NCI-H128 (cell line): ENCODE measurements at regions not wholly inside any gene's neighbourhood (a gene's known extent, or its start where the extent isn't known, plus 50 kb on each side); places are given as distances from the start of the nearest gene placed in this dataset.

Source experiments
- DNase-seq: peaks from one replicate; lab custom pipeline; 2025; ENCODE audit not compliant: unreplicated experiment; lab: John Stamatoyannopoulos, UW

GRCh38 chr4:74640111-74640903 is 154.0 kb downstream of the BTC start:
- DNase-seq: no peak

DNA sequence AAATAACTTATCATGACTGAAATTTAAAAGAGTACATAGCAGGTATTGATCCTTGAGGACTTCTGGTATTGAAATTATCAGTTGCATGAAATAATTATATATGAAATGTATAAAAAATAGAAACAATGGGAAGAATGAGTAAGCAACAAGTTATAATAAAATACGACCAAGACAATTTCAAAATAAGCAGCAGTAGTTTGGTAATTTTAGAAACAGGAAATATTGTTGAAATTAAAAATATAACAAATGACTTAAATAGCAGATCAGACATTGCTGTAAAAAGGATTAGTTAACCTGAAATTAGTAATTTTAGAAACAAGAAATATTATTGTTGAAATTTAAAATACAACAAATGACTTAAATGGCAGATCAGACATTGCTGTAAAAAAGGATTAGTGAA is 152.3 kb downstream of the BTC start:
- no peak for DNase-seq

DNA sequence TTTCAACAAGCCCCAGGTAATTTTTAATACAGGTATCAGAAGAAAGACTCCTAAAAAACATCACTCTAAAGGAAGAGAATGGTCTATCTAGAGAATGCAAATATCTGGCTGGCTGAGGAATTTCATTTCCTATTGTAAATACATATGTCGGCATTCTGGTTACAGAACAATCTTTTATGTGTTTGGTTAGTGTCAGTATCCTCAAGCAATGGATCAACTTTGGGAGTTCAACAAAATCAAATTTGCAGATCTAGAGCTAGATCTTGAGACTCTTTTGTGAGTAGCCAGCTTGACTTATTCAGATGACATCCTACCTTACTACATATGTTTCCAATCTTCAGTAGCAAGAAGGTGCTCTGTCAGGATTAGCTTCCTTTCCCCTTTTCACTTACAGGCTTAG is 145.1 kb downstream of the BTC start:
- no peak for DNase-seq

- no peak for DNase-seq
Measured at GRCh38 chr4:74651198-74651597, 143.1 kb downstream of the BTC start.

DNA sequence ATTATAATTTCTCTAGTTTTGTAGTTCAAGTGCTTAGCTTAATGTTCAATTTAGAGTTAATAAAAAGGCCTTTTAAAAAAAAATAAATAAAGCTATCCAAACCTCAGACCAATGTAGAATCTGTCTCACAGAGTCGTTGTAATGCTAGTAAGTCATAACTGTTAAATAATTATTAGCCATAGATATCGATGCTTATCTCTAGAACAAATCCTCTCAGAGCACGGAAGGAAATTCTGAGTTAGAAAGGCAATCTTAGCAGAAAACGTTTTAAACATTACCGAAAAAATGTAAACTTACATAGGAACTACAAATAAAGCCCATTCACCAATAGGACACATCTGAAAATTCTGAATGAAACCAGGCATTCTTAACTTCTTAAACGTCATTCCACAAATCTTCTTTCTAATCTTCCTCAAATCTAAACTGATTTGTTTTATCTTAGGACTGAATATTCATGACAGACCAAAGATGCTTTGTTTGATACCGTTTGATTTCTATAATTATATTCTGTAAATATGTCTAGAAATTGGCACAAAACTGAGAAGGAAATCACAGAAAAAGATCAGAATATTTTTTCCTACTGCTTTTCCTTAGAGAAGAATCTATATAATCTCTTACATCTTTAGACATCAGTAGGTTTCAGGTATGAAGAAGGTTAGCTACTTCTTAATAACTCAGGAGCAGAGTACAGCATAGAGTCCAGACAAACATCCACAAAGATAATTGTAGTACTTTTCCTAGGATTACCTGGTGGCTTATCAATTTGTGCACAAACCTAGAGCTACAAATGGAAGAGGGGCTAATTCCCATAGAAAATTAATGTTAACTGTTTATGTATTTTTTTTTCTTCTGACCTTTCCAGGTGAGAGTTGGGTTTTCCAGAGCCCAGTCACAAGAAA is 140.7 kb downstream of the BTC start:
- DNase-seq: no peak

- no peak for DNase-seq
Measured at GRCh38 chr4:74654230-74654681, 140.1 kb downstream of the BTC start.

DNA sequence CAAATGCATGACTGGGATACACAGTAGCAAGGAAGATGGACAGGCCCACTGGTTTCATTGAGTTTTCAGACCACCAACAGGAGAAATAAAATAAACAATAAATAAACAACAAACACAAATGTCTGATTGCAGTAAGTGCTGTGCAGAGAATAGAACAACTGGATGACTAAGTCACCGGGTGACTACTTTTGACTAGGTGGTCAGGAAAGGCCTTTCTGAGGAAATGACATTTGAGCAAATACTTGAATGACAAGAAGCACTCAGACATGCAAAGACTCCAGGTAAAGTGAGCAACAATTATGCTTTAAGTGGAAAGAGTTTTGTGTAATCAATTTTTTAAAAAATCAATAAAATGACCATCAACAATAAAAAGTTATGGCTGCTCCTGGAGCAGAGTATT is 137.7 kb downstream of the BTC start:
- no peak for DNase-seq

- DNase-seq: no peak
Measured at GRCh38 chr4:74658116-74658515, 136.2 kb downstream of the BTC start.

- DNase-seq: no peak
Measured at GRCh38 chr4:74659576-74660411, 134.5 kb downstream of the BTC start.

GRCh38 chr4:74660866-74661265 is 133.5 kb downstream of the BTC start:
- no peak for DNase-seq

GRCh38 chr4:74661427-74662201 is 132.7 kb downstream of the BTC start:
- DNase-seq: no peak

DNA sequence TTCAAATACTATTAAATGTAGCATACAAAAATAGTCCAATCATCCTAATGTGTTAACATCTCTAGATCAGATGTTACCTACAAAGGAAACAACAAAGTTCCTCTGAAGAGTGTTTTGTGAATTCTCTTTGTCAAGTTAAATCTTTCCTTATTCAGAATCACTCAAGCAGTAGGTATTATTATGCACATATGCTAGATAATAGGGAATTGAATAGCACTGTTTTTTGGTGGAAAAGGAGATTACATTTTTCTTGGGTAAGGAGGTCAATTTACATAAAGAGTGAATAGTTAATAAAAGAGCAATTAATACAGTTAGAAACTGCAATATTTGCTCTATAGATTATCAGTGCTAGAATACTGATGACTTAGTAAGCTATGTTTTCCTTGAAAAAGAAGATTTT is 130.7 kb downstream of the BTC start:
- DNase-seq: no peak

DNA sequence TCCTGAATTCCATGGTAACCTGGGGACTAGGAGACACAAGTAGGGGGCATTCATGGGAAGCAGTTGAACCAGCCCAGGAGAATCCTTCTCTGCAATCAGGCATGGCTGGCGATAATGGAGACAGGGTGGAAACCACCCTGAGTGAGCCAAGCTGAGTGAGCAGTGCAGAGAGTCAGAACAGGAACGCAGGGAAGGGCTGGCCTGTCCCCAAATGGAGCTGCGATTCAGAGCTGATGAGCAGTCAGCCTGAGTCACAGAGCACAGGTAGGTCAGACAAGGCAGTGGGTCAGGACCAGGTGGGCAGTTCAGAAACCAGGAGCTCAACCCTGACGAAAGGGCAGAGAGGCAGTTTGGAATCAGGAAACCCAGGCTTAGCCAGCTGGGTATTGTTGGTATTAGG is 129.0 kb downstream of the BTC start:
- DNase-seq: no peak

DNA sequence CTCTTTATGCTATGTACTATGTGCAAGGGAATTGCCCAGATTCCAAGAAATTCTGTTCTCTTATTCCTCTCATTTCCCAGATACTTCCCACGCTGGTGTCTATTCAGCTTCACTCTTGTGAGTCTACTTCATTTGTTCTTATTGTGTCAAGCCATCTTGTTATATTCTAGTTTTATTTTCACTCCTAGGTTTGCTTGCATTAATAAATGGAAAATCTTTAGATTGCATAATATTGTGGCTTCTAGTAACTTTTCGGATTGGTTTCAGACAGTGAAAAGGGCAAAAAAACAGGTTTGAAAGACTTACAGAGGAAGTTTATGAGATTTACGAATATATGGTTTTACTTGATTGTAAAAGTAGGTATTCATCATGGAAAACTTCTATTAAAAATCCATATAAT is 128.4 kb downstream of the BTC start:
- DNase-seq: no peak

DNA sequence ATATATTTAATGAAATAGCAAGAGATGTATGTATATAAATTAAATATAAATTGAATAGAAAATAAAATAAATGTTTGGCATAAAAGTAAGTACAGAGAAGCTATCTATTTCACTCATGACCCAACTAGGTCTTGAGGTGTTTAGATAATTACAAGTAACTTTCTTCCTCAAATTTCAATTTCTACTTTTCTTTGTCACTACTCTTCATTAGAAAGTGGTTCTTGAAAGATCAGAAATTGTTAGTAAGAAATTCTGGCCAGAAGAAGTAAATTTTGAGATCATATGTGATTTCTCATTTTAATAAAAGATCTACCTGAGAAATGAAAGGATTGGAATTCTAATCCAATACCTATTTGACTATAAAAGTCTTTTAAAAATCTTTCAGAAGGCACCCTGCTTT is 126.9 kb downstream of the BTC start:
- no peak for DNase-seq

- DNase-seq: no peak
Measured at GRCh38 chr4:74667944-74668343, 126.4 kb downstream of the BTC start.

GRCh38 chr4:74669702-74670101 is 124.6 kb downstream of the BTC start:
- no peak for DNase-seq

DNA sequence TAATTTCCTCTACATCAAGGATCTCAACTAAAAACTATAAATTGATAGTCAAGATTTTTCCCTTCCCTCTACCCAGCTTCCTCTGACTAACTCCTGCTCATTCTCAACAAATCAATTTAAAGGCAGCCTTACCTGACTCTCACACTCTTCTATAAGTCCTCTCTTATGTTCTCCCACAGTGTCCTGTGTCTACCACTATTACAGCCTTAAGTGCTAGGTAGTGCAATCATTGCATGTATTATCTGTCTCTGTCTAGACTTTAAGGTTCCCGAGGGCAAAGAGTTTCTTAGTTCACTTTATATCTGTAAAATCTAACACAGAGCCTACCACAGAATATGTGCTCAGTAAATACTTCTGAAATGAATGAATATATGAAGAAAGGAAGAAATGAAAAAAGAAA is 123.7 kb downstream of the BTC start:
- no peak for DNase-seq

DNA sequence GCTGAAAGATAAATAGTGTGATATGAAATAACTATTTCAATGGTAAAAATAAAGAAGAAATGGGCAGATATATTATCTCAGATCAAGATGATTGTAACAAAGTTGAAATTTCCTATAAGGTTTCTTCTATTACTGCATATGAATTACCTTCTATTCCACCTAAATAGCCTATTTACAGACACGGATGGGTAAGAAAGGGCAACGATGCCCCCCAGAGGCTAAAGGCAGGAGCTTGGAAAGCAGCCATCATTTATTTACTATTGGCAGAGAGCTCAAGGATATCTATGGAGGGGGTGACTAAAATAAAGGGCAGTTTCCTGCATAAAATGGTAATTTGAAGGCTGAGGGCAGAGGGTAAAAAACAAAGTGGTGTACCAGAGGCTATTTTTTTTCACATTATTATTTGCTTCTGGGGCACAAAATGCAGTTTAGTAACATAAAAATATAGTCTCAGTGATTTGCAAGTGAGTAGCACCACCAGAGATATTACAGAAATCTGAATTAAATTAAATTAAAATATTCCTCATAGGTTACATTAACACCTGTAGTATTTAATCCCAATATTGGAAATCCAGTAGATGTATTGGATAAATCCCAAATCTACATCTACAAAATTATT is 123.1 kb downstream of the BTC start:
- no peak for DNase-seq

- no peak for DNase-seq
Measured at GRCh38 chr4:74674750-74675149, 119.6 kb downstream of the BTC start.
